Fibroblast of pulmonary artery (primary cell): ENCODE measurements at regions not wholly inside any gene's neighbourhood (a gene's known extent, or its start where the extent isn't known, plus 50 kb on each side); places are given as distances from the start of the nearest gene placed in this dataset.

Experiments
- DNase-seq: peaks from one replicate; pipeline ENCODE4 v3.0.0-alpha.2; 2010; ENCODE audit warnings: low read depth
- H3K4me3 ChIP-seq: replicated peaks from 2 replicates; pipeline ENCODE4 v1.5.1; 2011; ENCODE audit warnings: low read depth, mild to moderate bottlenecking, control low read depth, low read length, moderate library complexity
- TF ChIP-seq, protein P1 (sequence below): IDR thresholded peaks from 2 replicates; pipeline ENCODE4 v1.5.1; 2011; ENCODE audit warnings: mild to moderate bottlenecking, control low read depth, low read length, inconsistent platforms; ENCODE audit errors: missing control alignments

DNA sequence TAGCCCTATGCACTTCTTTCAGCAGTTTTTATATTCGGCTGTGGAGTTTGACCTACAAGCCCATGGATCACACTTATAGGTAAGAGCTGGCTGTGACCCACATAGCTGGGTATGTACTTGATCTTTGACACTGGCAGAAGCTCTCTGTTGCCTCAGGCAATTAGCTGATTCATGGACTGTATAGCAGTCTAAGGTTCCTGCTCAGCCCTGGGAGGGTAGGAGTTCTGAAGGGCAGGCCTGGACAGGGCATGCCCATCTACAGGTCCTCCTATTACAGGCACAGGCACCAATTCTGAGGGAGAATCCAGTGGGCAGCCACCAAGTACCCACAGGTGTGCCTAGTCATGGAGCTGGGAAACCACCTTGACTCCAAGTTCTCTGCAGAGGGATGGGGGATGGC, 301.8 kb upstream of the GALNT5 start:
- H3K4me3 ChIP-seq = no peak overlapping the region
- DNase-seq = no peak
- TF ChIP-seq, protein P1, sequence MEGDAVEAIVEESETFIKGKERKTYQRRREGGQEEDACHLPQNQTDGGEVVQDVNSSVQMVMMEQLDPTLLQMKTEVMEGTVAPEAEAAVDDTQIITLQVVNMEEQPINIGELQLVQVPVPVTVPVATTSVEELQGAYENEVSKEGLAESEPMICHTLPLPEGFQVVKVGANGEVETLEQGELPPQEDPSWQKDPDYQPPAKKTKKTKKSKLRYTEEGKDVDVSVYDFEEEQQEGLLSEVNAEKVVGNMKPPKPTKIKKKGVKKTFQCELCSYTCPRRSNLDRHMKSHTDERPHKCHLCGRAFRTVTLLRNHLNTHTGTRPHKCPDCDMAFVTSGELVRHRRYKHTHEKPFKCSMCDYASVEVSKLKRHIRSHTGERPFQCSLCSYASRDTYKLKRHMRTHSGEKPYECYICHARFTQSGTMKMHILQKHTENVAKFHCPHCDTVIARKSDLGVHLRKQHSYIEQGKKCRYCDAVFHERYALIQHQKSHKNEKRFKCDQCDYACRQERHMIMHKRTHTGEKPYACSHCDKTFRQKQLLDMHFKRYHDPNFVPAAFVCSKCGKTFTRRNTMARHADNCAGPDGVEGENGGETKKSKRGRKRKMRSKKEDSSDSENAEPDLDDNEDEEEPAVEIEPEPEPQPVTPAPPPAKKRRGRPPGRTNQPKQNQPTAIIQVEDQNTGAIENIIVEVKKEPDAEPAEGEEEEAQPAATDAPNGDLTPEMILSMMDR = no peak

DNA sequence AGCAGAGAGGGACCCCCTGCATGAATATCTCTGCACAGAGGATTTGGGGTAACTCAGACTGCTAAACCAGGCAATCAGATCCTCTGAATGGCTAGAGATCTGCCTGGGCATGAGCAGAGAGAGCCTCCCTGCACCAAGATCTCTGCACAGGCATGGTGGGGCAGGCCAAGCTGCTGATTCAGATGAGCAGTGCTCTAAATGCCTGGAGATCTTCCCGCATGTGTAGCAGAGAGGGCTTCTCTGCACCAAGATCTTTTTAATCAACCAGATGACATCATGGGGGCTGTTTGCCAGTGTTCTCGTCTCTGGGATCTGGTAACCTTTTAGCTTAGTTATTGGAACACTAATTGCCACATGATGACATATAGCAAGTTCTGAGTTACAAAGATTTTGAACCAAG, 301.3 kb upstream of the GALNT5 start:
- H3K4me3 ChIP-seq = no peak overlapping the region
- DNase-seq = no peak
- TF ChIP-seq, protein P1 = no peak

- no peak for DNase-seq
- TF ChIP-seq, protein P1 = no peak
- no peak overlapping the region for H3K4me3 ChIP-seq
These were observed 299.1 kb upstream of the GALNT5 start for GRCh38 chr2:156958374-156958773.

- TF ChIP-seq, protein P1 = no peak
- no peak overlapping the region for H3K4me3 ChIP-seq
These were observed 298.0 kb upstream of the GALNT5 start for GRCh38 chr2:156959481-156959880.

GRCh38 chr2:156982615-156983014, 274.9 kb upstream of the GALNT5 start:
- H3K4me3 ChIP-seq = no peak overlapping the region
- TF ChIP-seq, protein P1 = no peak
- no peak for DNase-seq

More at GRCh38 chr2:156959481-156959880, 298.0 kb upstream of the GALNT5 start:
- no peak for DNase-seq

DNA sequence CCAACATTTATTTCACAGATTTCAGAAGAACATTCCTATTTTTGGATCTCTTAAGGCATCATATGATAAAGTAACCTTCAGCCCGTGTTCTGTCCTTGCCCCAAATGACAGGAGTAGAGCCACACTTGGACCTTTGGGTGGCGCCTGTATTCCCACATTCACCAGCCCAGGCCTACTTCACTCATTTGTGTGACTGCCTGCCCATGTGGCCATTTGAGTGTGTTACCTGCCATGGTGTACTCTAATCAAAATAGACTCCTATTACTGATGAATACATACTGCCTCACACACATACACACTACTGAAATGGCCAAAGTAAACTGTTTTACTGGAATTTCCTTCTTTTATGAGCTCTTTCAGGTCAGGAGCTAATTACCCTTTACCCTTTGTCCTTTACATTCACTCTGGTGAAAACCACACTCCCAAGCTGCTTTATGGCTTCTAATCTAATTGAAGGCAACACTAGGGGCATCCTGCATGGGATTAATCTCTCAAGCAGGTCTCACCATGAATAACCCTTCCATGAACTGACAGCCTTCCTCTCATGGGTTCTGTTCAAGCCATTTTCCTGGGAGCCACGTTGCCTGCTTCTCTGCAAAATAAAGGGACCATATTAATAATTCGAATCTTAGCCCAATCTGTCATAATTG, 271.0 kb upstream of the GALNT5 start:
- no peak for DNase-seq
- H3K4me3 ChIP-seq = no peak overlapping the region

More for the DNA sequence above, 271.0 kb upstream of the GALNT5 start:
- TF ChIP-seq, protein P1 = no peak
